Keratinocyte (primary cell): ENCODE measurements at regions not wholly inside any gene's neighbourhood (a gene's known extent, or its start where the extent isn't known, plus 50 kb on each side); places are given as distances from the start of the nearest gene placed in this dataset.

Experiments
- CTCF ChIP-seq, 3 experiments: IDR thresholded peaks in 1 of 3; conservative IDR thresholded peaks in 1 of 3; optimal IDR thresholded peaks in 1 of 3; 2 replicates in 2 of 3; 3 replicates in 1 of 3; pipeline versions ENCODE3 to v1.5.1; 2011; ENCODE audit warnings: low read length in 3 of 3, mild to moderate bottlenecking in 3 of 3, moderate library complexity in 2 of 3, control low read depth in 1 of 3, inconsistent platforms in 1 of 3; ENCODE audit not compliant: insufficient read depth in 2 of 3; ENCODE audit errors: extremely low read depth in 1 of 3
- EZH2 ChIP-seq: IDR thresholded peaks from one replicate; pipeline ENCODE4 v1.6.1; 2012; ENCODE audit warnings: inconsistent platforms, mild to moderate bottlenecking, low read length, moderate library complexity

DNA sequence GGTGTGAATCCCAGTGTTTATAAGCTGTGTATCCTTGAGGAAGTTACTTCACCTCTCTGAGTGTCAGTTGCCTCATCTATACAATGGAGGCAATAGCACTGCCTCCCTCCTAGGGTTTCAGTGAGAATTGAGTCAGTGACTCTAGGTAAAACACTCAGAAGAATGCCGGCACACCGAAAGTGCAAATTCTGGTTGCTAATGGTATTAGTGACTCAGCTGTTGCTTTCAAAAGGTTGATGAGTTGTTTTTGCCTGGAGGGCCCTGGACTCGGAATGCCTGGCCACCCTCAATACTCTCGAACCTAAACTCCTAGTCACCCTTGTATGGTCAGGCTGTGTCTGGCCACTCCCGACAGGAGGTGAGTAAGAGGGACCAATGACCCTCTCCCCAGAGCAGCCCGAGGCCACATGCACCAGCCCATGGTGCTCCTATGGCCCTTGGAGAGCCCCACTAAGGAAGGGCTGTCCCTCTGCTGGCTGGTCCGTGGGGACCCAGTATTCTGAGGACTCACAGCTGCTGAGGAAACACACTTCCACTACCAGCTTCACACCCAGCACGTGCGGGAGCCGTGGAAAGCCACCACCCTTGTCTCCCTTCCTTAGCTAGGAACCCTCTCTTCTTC, 60.2 kb downstream of the CALML3 start:
- TF ChIP-seq CTCF (optimal IDR thresholded peaks at IDR 0.05 in 1 of 3, IDR thresholded peaks at IDR 0.05 in 1 of 3, conservative IDR thresholded peaks at IDR 0.05 in 1 of 3; ENCODE audit: extremely low read depth in 1 of 3, insufficient read depth in 2 of 3, low read length in 3 of 3), result peak; percentile 5 to 31 (median 6)
- no peak for TF ChIP-seq EZH2
